Parathyroid adenoma (tissue), 2 donors: ENCODE measurements at regions not wholly inside any gene's neighbourhood (a gene's known extent, or its start where the extent isn't known, plus 50 kb on each side); places are given as distances from the start of the nearest gene placed in this dataset.

Experiments
- H2AFZ ChIP-seq: fragments of 300-600 bp; sonication (generic); one replicate; pipeline ENCODE4 v1.7.0; 2017; ENCODE audit warnings: antibody characterized with exemption, mild to moderate bottlenecking
- H3K27ac ChIP-seq: fragments of 300-600 bp; sonication (generic); one replicate; pipeline ENCODE4 v1.7.0; 2017
- H3K27me3 ChIP-seq: fragments of 300-600 bp; sonication (generic); one replicate; pipeline ENCODE4 v1.7.0; 2017; ENCODE audit warnings: low read length; ENCODE audit not compliant: control insufficient read depth, insufficient read depth
- H3K36me3 ChIP-seq: fragments of 300-600 bp; sonication (generic); one replicate; pipeline ENCODE4 v1.7.0; 2017; ENCODE audit warnings: low read length; ENCODE audit not compliant: control insufficient read depth, insufficient read depth
- H3K4me1 ChIP-seq: fragments of 300-600 bp; sonication (generic); one replicate; pipeline ENCODE4 v1.7.0; 2017; ENCODE audit warnings: control low read depth
- H3K4me2 ChIP-seq: fragments of 300-600 bp; sonication (generic); one replicate; pipeline ENCODE4 v1.7.0; 2017; ENCODE audit warnings: low read length
- H3K4me3 ChIP-seq: fragments of 300-600 bp; sonication (generic); one replicate; pipeline ENCODE4 v1.7.0; 2017; ENCODE audit warnings: low read depth, low read length
- H3K79me2 ChIP-seq: fragments of 300-600 bp; sonication (generic); one replicate; pipeline ENCODE4 v1.7.0; 2017; ENCODE audit warnings: control low read depth
- H3K9ac ChIP-seq: fragments of 300-600 bp; sonication (generic); one replicate; pipeline ENCODE4 v1.7.0; 2017; ENCODE audit warnings: mild to moderate bottlenecking
- H3K9me3 ChIP-seq: fragments of 300-600 bp; sonication (generic); one replicate; pipeline ENCODE4 v1.7.0; 2017; ENCODE audit warnings: low read length; ENCODE audit not compliant: control insufficient read depth
- CTCF ChIP-seq: fragments of 300-600 bp; sonication (generic); IDR thresholded peaks from one replicate; pipeline ENCODE4 v1.7.0; 2017; ENCODE audit warnings: antibody characterized with exemption, mild to moderate bottlenecking
- donor health status: primary hyperparathyroidism.

GRCh38 chr1:191608367-191608766 lies 549.9 kb upstream of the RGS18 start:
- no peak overlapping the region for H3K9ac ChIP-seq
- no peaks in the 10 kb centered on the region for H3K27me3 ChIP-seq
- no peaks in the 10 kb centered on the region for H3K4me1 ChIP-seq
- no peak overlapping the region for H3K4me2 ChIP-seq
- no peak overlapping the region for H2AFZ ChIP-seq
- no peak overlapping the region for H3K27ac ChIP-seq
- H3K4me3 ChIP-seq: no peak overlapping the region
- TF ChIP-seq CTCF: no peak
- H3K36me3 ChIP-seq: no peaks in the 10 kb centered on the region
- no peaks in the 10 kb centered on the region for H3K9me3 ChIP-seq
- H3K79me2 ChIP-seq: no peaks in the 10 kb centered on the region

- no peak overlapping the region for H3K27ac ChIP-seq
- no peaks in the 10 kb centered on the region for H3K4me1 ChIP-seq
- H3K4me2 ChIP-seq: no peak overlapping the region
- H3K9ac ChIP-seq: no peak overlapping the region
- H2AFZ ChIP-seq: no peak overlapping the region
- H3K27me3 ChIP-seq: no peaks in the 10 kb centered on the region
- no peaks in the 10 kb centered on the region for H3K9me3 ChIP-seq
- no peaks in the 10 kb centered on the region for H3K36me3 ChIP-seq
- no peak overlapping the region for H3K4me3 ChIP-seq
- H3K79me2 ChIP-seq: no peaks in the 10 kb centered on the region
- no peak for TF ChIP-seq CTCF
Measured at GRCh38 chr1:191609305-191609704, 549.0 kb upstream of the RGS18 start.

- TF ChIP-seq CTCF: no peak
- H3K4me2 ChIP-seq: no peak overlapping the region
- no peaks in the 10 kb centered on the region for H3K27me3 ChIP-seq
- H3K9ac ChIP-seq: no peak overlapping the region
- no peak overlapping the region for H2AFZ ChIP-seq
- H3K4me3 ChIP-seq: no peak overlapping the region
- no peaks in the 10 kb centered on the region for H3K9me3 ChIP-seq
- H3K27ac ChIP-seq: no peak overlapping the region
- H3K36me3 ChIP-seq: no peaks in the 10 kb centered on the region
- no peaks in the 10 kb centered on the region for H3K79me2 ChIP-seq
- H3K4me1 ChIP-seq: no peaks in the 10 kb centered on the region
Measured at GRCh38 chr1:191615101-191615821, 543.0 kb upstream of the RGS18 start.

GRCh38 chr1:191618181-191618580 lies 540.1 kb upstream of the RGS18 start:
- no peak for TF ChIP-seq CTCF
- Histone ChIP-seq H3K27me3 (no peaks in the 10 kb centered on the region), H3K27ac (no peak overlapping the region), H3K9me3 (no peaks in the 10 kb centered on the region), H2AFZ (no peak overlapping the region), H3K4me2 (no peak overlapping the region), H3K36me3 (no peaks in the 10 kb centered on the region), H3K9ac (no peak overlapping the region), H3K4me3 (no peak overlapping the region), H3K79me2 (no peaks in the 10 kb centered on the region), H3K4me1 (no peaks in the 10 kb centered on the region)

- Histone ChIP-seq H3K9me3 (no peaks in the 10 kb centered on the region), H3K4me3 (no peak overlapping the region), H3K36me3 (no peaks in the 10 kb centered on the region), H3K79me2 (no peaks in the 10 kb centered on the region), H3K27ac (no peak overlapping the region), H3K9ac (no peak overlapping the region), H3K4me1 (no peaks in the 10 kb centered on the region), H2AFZ (no peak overlapping the region), H3K27me3 (no peaks in the 10 kb centered on the region), H3K4me2 (no peak overlapping the region)
- no peak for TF ChIP-seq CTCF
Measured at GRCh38 chr1:191620883-191621282, 537.4 kb upstream of the RGS18 start.
